NCI-H146 (cell line): ENCODE measurements at regions not wholly inside any gene's neighbourhood (a gene's known extent, or its start where the extent isn't known, plus 50 kb on each side); places are given as distances from the start of the nearest gene placed in this dataset.
"Not testable (repeated sequence)": the region's sequence is repeated elsewhere in the genome, so short reads cannot be mapped to it uniquely, and the experiment has no call there.

ENCODE experiments used
- DNase-seq: peaks from one replicate; lab custom pipeline; 2025; lab: John Stamatoyannopoulos, UW

GRCh38 chrX:155819966-155820491, 61.1 kb upstream of the VAMP7 start:
- peak; percentile 22 for DNase-seq

- no peak for DNase-seq
Measured at GRCh38 chrX:155819525-155819924, 61.6 kb upstream of the VAMP7 start.

- not testable (repeated sequence) for DNase-seq
Measured at GRCh38 chrX:155814391-155814790, 66.8 kb upstream of the VAMP7 start.

GRCh38 chrX:155779831-155780230, 101.3 kb upstream of the VAMP7 start:
- no peak for DNase-seq

- DNase-seq: no peak
Measured at GRCh38 chrX:155778844-155779553, 102.1 kb upstream of the VAMP7 start.

- DNase-seq: no peak
Measured at GRCh38 chrX:155774387-155774786, 106.8 kb upstream of the VAMP7 start.

GRCh38 chrX:155767876-155768769, 113.0 kb upstream of the VAMP7 start:
- no peak for DNase-seq

GRCh38 chrX:155767051-155767875, 113.9 kb upstream of the VAMP7 start:
- no peak for DNase-seq

GRCh38 chrX:155766321-155766720, 114.8 kb upstream of the VAMP7 start:
- DNase-seq: no peak

GRCh38 chrX:155761185-155761584, 120.0 kb upstream of the VAMP7 start:
- no peak for DNase-seq

GRCh38 chrX:155757046-155757759, 123.9 kb upstream of the VAMP7 start:
- DNase-seq: no peak

- no peak for DNase-seq
Measured at GRCh38 chrX:155755706-155756337, 125.3 kb upstream of the VAMP7 start.

GRCh38 chrX:155751131-155751530, 130.0 kb upstream of the VAMP7 start:
- DNase-seq: no peak

- DNase-seq: no peak
Measured at GRCh38 chrX:155747520-155747919, 133.6 kb upstream of the VAMP7 start.

- no peak for DNase-seq
Measured at GRCh38 chrX:155745792-155746191, 133.0 kb upstream of the TMLHE start.

- DNase-seq: no peak
Measured at GRCh38 chrX:155744534-155744933, 131.8 kb upstream of the TMLHE start.

- DNase-seq: not testable (repeated sequence)
Measured at GRCh38 chrX:155728335-155728734, 115.6 kb upstream of the TMLHE start.

GRCh38 chrX:155718972-155719586, 106.3 kb upstream of the TMLHE start:
- DNase-seq: no peak

GRCh38 chrX:155715141-155715540, 102.4 kb upstream of the TMLHE start:
- DNase-seq: no peak

GRCh38 chrX:155695419-155695818, 82.7 kb upstream of the TMLHE start:
- no peak for DNase-seq

- DNase-seq: no peak
Measured at GRCh38 chrX:155694649-155695048, 81.9 kb upstream of the TMLHE start.
